Nephron (organoid): ENCODE measurements at regions not wholly inside any gene's neighbourhood (a gene's known extent, or its start where the extent isn't known, plus 50 kb on each side); places are given as distances from the start of the nearest gene placed in this dataset.
A peak's percentile ranks its signal among the peaks of the same experiment; 100 is the strongest.

Experiments
- H3K27ac Mint-ChIP-seq, 3 experiments: 2 replicates each; pipeline ENCODE4 v1.8.0; 2020; ENCODE audit warnings: mixed read lengths in 3 of 3, mild to moderate bottlenecking in 2 of 3, moderate library complexity in 1 of 3
- H3K27me3 Mint-ChIP-seq: 2 replicates; pipeline ENCODE4 v1.8.0; 2021; ENCODE audit warnings: low read depth, mild to moderate bottlenecking, moderate library complexity, mixed read lengths
- H3K36me3 Mint-ChIP-seq: 2 replicates; pipeline ENCODE4 v1.8.0; 2020; ENCODE audit warnings: low read depth, mixed read lengths
- H3K4me1 Mint-ChIP-seq: 2 replicates; pipeline ENCODE4 v1.8.0; 2020; ENCODE audit warnings: mixed read lengths
- H3K4me3 Mint-ChIP-seq, 3 experiments: 2 replicates each; pipeline ENCODE4 v1.8.0; 2020; ENCODE audit warnings: mild to moderate bottlenecking in 3 of 3, mixed read lengths in 3 of 3, moderate library complexity in 2 of 3
- H3K9me3 Mint-ChIP-seq: 2 replicates; pipeline ENCODE4 v1.8.0; 2020; ENCODE audit warnings: mixed read lengths
- CTCF ChIP-seq, 3 experiments: fragments of 200-600 bp; sonication (generic); IDR thresholded peaks; one replicate each; pipeline ENCODE4 v1.5.0; 2021; ENCODE audit warnings: antibody characterized with exemption in 3 of 3; ENCODE audit not compliant: unreplicated experiment in 3 of 3

- peak overlapping the region in 2 of 3 experiments; percentile 2 to 47 for H3K4me3 Mint-ChIP-seq
- H3K36me3 Mint-ChIP-seq: no peaks in the 10 kb centered on the region
- H3K27ac Mint-ChIP-seq: peak overlapping the region; percentile 98 to 100 (median 98)
- peaks cover 81% of the 10 kb centered on the region for H3K4me1 Mint-ChIP-seq
- no peaks in the 10 kb centered on the region for H3K27me3 Mint-ChIP-seq
- no peaks in the 10 kb centered on the region for H3K9me3 Mint-ChIP-seq
- no peak for TF ChIP-seq CTCF (IDR thresholded peaks at IDR 0.05; ENCODE audit: unreplicated experiment in 3 of 3)
Measured at GRCh38 chr2:43073401-43073825, 153.0 kb downstream of the ZFP36L2 start.

GRCh38 chr2:43071599-43072550 lies 154.5 kb downstream of the ZFP36L2 start:
- H3K4me3 Mint-ChIP-seq: peak overlapping the region in 1 of 3 experiments; percentile 43
- H3K9me3 Mint-ChIP-seq: no peaks in the 10 kb centered on the region
- no peaks in the 10 kb centered on the region for H3K27me3 Mint-ChIP-seq
- H3K36me3 Mint-ChIP-seq: no peaks in the 10 kb centered on the region
- peak overlapping the region; percentile 87 to 98 (median 93) for H3K27ac Mint-ChIP-seq
- peaks cover 76% of the 10 kb centered on the region for H3K4me1 Mint-ChIP-seq
- TF ChIP-seq CTCF (IDR thresholded peaks at IDR 0.05; ENCODE audit: unreplicated experiment in 3 of 3): no peak

GRCh38 chr2:43070676-43071502 lies 155.5 kb downstream of the ZFP36L2 start:
- Mint-ChIP-seq H3K27me3 (no peaks in the 10 kb centered on the region), H3K4me3 (peak overlapping the region in 2 of 3 experiments; percentile 11 to 43), H3K4me1 (peaks cover 69% of the 10 kb centered on the region), H3K9me3 (no peaks in the 10 kb centered on the region), H3K36me3 (no peaks in the 10 kb centered on the region), H3K27ac (peak overlapping the region; percentile 87 to 98 (median 93))
- no peak for TF ChIP-seq CTCF (IDR thresholded peaks at IDR 0.05; ENCODE audit: unreplicated experiment in 3 of 3)

GRCh38 chr2:43070030-43070429 lies 156.4 kb downstream of the ZFP36L2 start:
- no peaks in the 10 kb centered on the region for H3K36me3 Mint-ChIP-seq

More at GRCh38 chr2:43070030-43070429, 156.4 kb downstream of the ZFP36L2 start:
- peak overlapping the region; percentile 87 to 98 (median 93) for H3K27ac Mint-ChIP-seq
- H3K9me3 Mint-ChIP-seq: no peaks in the 10 kb centered on the region
- no peak for TF ChIP-seq CTCF (IDR thresholded peaks at IDR 0.05; ENCODE audit: unreplicated experiment in 3 of 3)
- no peaks in the 10 kb centered on the region for H3K27me3 Mint-ChIP-seq
- H3K4me3 Mint-ChIP-seq: no peak overlapping the region
- H3K4me1 Mint-ChIP-seq: peaks cover 61% of the 10 kb centered on the region
